MM.1S (cell line): ENCODE measurements at regions not wholly inside any gene's neighbourhood (a gene's known extent, or its start where the extent isn't known, plus 50 kb on each side); places are given as distances from the start of the nearest gene placed in this dataset.

Experiments
- EZH2 ChIP-seq: fragments of 300-600 bp; sonication (generic); optimal IDR thresholded peaks from 2 replicates; pipeline ENCODE3; 2017; ENCODE audit warnings: low read depth, mild to moderate bottlenecking, antibody characterized with exemption, low read length, mixed read lengths
- TF ChIP-seq, protein P1 (sequence below): fragments of 300-600 bp; sonication (generic); IDR thresholded peaks from 2 replicates; pipeline ENCODE4 v1.5.1; 2016; ENCODE audit warnings: antibody characterized with exemption, low read length, mixed read lengths

DNA sequence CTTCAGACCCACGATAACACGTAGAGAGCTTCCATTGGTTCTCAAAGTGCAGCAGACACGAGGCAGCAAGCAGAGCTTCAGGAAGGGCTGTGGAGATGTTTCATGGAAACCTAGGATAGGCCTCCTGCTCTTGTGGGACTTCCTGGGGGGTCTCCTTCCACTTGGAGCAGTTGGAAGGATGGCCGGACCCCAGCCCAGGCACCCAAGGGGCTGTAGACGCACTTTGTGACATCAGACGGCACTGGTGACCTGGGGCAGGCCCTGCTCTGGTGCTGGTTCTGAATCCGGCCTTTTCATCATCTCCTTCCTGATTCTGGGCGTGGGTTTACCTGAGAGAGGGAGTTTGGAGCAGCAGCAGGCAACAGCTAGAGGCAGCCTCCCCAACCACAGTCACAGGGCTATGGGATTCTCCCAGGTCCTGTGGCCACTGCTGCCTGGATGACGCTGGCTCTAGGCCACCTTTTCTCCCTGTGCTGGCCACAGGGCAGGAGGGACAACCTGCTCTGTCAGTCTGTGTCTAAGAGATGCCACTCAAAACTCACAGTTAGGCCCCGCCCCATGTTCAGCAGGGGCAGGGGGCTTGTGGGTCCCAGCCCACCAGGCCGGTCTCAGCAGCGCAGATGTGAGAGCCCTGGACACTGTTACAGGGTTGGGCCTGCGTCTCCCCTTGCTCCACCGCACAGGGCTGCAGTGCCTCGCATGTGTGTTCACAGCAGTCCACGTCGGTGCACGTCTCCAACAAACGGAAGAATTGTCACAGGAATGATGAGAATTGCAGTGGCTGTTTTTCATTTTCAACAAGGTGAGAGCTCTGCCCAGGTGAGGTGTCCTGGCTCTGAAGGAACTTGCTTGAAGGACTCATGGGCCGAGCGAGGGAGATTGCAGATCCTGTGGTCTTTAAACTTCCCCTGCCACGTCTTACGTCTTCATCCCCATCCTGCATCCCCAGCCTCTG lies 569.3 kb downstream of the TCERG1L start:
- TF ChIP-seq, protein P1, sequence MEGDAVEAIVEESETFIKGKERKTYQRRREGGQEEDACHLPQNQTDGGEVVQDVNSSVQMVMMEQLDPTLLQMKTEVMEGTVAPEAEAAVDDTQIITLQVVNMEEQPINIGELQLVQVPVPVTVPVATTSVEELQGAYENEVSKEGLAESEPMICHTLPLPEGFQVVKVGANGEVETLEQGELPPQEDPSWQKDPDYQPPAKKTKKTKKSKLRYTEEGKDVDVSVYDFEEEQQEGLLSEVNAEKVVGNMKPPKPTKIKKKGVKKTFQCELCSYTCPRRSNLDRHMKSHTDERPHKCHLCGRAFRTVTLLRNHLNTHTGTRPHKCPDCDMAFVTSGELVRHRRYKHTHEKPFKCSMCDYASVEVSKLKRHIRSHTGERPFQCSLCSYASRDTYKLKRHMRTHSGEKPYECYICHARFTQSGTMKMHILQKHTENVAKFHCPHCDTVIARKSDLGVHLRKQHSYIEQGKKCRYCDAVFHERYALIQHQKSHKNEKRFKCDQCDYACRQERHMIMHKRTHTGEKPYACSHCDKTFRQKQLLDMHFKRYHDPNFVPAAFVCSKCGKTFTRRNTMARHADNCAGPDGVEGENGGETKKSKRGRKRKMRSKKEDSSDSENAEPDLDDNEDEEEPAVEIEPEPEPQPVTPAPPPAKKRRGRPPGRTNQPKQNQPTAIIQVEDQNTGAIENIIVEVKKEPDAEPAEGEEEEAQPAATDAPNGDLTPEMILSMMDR: no peak
- TF ChIP-seq EZH2: no peak
